H9 (cell line): ENCODE measurements at regions not wholly inside any gene's neighbourhood (a gene's known extent, or its start where the extent isn't known, plus 50 kb on each side); places are given as distances from the start of the nearest gene placed in this dataset.

Experiments
- DNase-seq: peaks from one replicate; pipeline ENCODE4 v3.0.0-alpha.2; 2017
- H2AFZ ChIP-seq: one replicate; pipeline ENCODE4 v1.6.1; 2013; ENCODE audit warnings: mild to moderate bottlenecking, low read length, control low read depth, moderate library complexity
- H2AK5ac ChIP-seq: 2 replicates; pipeline ENCODE4 v1.6.1; 2013; ENCODE audit warnings: low read length, control low read depth, mixed read lengths; ENCODE audit not compliant: insufficient read length
- H2BK120ac ChIP-seq: one replicate; pipeline ENCODE4 v1.6.1; 2013; ENCODE audit warnings: low read depth, mild to moderate bottlenecking, low read length, control low read depth, inconsistent platforms; ENCODE audit not compliant: poor library complexity, severe bottlenecking
- H2BK12ac ChIP-seq: 2 replicates; pipeline ENCODE4 v1.6.1; 2013; ENCODE audit warnings: low read length, control low read depth, mixed read lengths, low read depth; ENCODE audit not compliant: insufficient read length
- H2BK15ac ChIP-seq: 2 replicates; pipeline ENCODE4 v1.6.1; 2013; ENCODE audit warnings: low read depth, low read length, control low read depth
- H2BK20ac ChIP-seq: one replicate; pipeline ENCODE4 v1.6.1; 2013; ENCODE audit warnings: low read depth, mild to moderate bottlenecking, low read length, control low read depth, inconsistent platforms; ENCODE audit not compliant: poor library complexity, severe bottlenecking
- H2BK5ac ChIP-seq: 2 replicates; pipeline ENCODE4 v1.6.1; 2013; ENCODE audit warnings: low read length, control low read depth, mixed read lengths; ENCODE audit not compliant: insufficient read length
- H3K14ac ChIP-seq: 2 replicates; pipeline ENCODE4 v1.6.1; 2013; ENCODE audit warnings: low read length, control low read depth; ENCODE audit not compliant: insufficient read depth
- H3K18ac ChIP-seq: 2 replicates; pipeline ENCODE4 v1.6.1; 2013; ENCODE audit warnings: low read depth, mild to moderate bottlenecking, mixed read lengths, low read length, control low read depth; ENCODE audit not compliant: insufficient read length
- H3K23ac ChIP-seq: 2 replicates; pipeline ENCODE4 v1.6.1; 2013; ENCODE audit warnings: low read length, control low read depth, mixed read lengths, low read depth; ENCODE audit not compliant: insufficient read length
- H3K23me2 ChIP-seq: 2 replicates; pipeline ENCODE4 v1.6.1; 2013; ENCODE audit warnings: low read depth, mild to moderate bottlenecking, mixed read lengths, low read length, control low read depth; ENCODE audit not compliant: insufficient read length, poor library complexity, severe bottlenecking
- H3K27ac ChIP-seq: 2 replicates; pipeline ENCODE4 v1.5.1; 2013; ENCODE audit warnings: low read length, control low read depth, mixed read lengths, low read depth; ENCODE audit not compliant: insufficient read length
- H3K27me3 ChIP-seq: 2 replicates; pipeline ENCODE4 v1.6.1; 2013; ENCODE audit warnings: low read length, control low read depth, inconsistent platforms; ENCODE audit not compliant: insufficient read depth
- H3K4ac ChIP-seq: 2 replicates; pipeline ENCODE4 v1.6.1; 2013; ENCODE audit warnings: low read depth, mild to moderate bottlenecking, control low read depth, inconsistent platforms, low read length, moderate library complexity
- H3K4me1 ChIP-seq: 2 replicates; pipeline ENCODE4 v1.6.1; 2013; ENCODE audit warnings: low read length, control low read depth, inconsistent platforms; ENCODE audit not compliant: insufficient read depth
- H3K4me2 ChIP-seq: 2 replicates; pipeline ENCODE4 v1.6.1; 2013; ENCODE audit warnings: low read length, control low read depth, mixed read lengths; ENCODE audit not compliant: insufficient read length, insufficient read depth
- H3K56ac ChIP-seq: 2 replicates; pipeline ENCODE4 v1.6.1; 2013; ENCODE audit warnings: low read depth, mild to moderate bottlenecking, mixed read lengths, low read length, control low read depth; ENCODE audit not compliant: insufficient read length
- H3K79me1 ChIP-seq: 2 replicates; pipeline ENCODE4 v1.6.1; 2013; ENCODE audit warnings: low read depth, mild to moderate bottlenecking, moderate library complexity, low read length, control low read depth, inconsistent platforms; ENCODE audit not compliant: insufficient read depth, poor library complexity, severe bottlenecking
- H3K79me2 ChIP-seq: 2 replicates; pipeline ENCODE4 v1.6.1; 2013; ENCODE audit warnings: low read length, control low read depth, inconsistent platforms; ENCODE audit not compliant: insufficient read depth
- H3K9ac ChIP-seq: 2 replicates; pipeline ENCODE4 v1.6.1; 2013; ENCODE audit warnings: low read length, control low read depth, mixed read lengths; ENCODE audit not compliant: insufficient read length; ENCODE audit errors: extremely low read depth
- H3K9me3 ChIP-seq: one replicate; pipeline ENCODE4 v1.6.1; 2013; ENCODE audit warnings: low read depth, low read length, inconsistent platforms; ENCODE audit not compliant: control insufficient read depth
- H3T11ph ChIP-seq: one replicate; pipeline ENCODE4 v1.6.1; 2013; ENCODE audit warnings: mild to moderate bottlenecking, low read length, control low read depth, inconsistent platforms
- H4K20me1 ChIP-seq: one replicate; pipeline ENCODE4 v1.6.1; 2013; ENCODE audit not compliant: control insufficient read depth, insufficient read length, insufficient read depth
- H4K5ac ChIP-seq: 2 replicates; pipeline ENCODE4 v1.6.1; 2013; ENCODE audit warnings: low read depth, mild to moderate bottlenecking, mixed read lengths, low read length, control low read depth; ENCODE audit not compliant: insufficient read length
- H4K8ac ChIP-seq: replicated peaks from 2 replicates; pipeline ENCODE4 v1.6.1; 2013; ENCODE audit warnings: low read length, control low read depth, mixed read lengths, low read depth; ENCODE audit not compliant: insufficient read length
- H4K91ac ChIP-seq: 2 replicates; pipeline ENCODE4 v1.6.1; 2013; ENCODE audit warnings: low read depth, mild to moderate bottlenecking, moderate library complexity, mixed read lengths, low read length, control low read depth; ENCODE audit not compliant: insufficient read length
- H3K27ac Mint-ChIP-seq, 3 experiments: 2 replicates in 2 of 3; 3 replicates in 1 of 3; pipeline ENCODE4 v1.8.0; 2020 to 2021; ENCODE audit warnings: mixed read lengths in 3 of 3, mild to moderate bottlenecking in 1 of 3, moderate library complexity in 1 of 3
- H3K27me3 Mint-ChIP-seq: 2 replicates; pipeline ENCODE4 v1.8.0; 2021; ENCODE audit warnings: low read depth, mild to moderate bottlenecking, moderate library complexity, mixed read lengths
- H3K36me3 Mint-ChIP-seq, 3 experiments: 2 replicates in 2 of 3; 3 replicates in 1 of 3; pipeline ENCODE4 v1.8.0; 2020 to 2021; ENCODE audit warnings: low read depth in 3 of 3, mixed read lengths in 3 of 3; ENCODE audit not compliant: insufficient read depth in 1 of 3
- H3K4me1 Mint-ChIP-seq, 2 experiments: 2 replicates each; pipeline ENCODE4 v1.8.0; 2020; ENCODE audit warnings: mixed read lengths in 2 of 2
- H3K4me3 Mint-ChIP-seq, 2 experiments: 2 replicates in 1 of 2; 3 replicates in 1 of 2; pipeline ENCODE4 v1.8.0; 2020 to 2021; ENCODE audit warnings: mild to moderate bottlenecking in 2 of 2, mixed read lengths in 2 of 2, moderate library complexity in 1 of 2
- H3K9me3 Mint-ChIP-seq, 2 experiments: 2 replicates in 1 of 2; 3 replicates in 1 of 2; pipeline ENCODE4 v1.8.0; 2020; ENCODE audit warnings: mild to moderate bottlenecking in 2 of 2, mixed read lengths in 2 of 2, moderate library complexity in 1 of 2
- WGBS: extraction: QIAGEN DNeasy Blood & Tissue Kit; methylation state at CpG from one replicate; pipeline ENCODE4 v1.1.7; 2013; ENCODE audit warnings: missing lambda C conversion rate, low lambda C conversion rate, mixed read lengths; ENCODE audit not compliant: insufficient read length; ENCODE audit errors: extremely low coverage; 5-methylcytosine and 5-hydroxymethylcytosine counted together
- TF ChIP-seq, protein P1 (sequence below): fragments of 200-600 bp; sonication (generic); conservative IDR thresholded peaks from 3 replicates; pipeline ENCODE4 v1.8.0; 2021; ENCODE audit warnings: antibody characterized with exemption, mild to moderate bottlenecking

DNA sequence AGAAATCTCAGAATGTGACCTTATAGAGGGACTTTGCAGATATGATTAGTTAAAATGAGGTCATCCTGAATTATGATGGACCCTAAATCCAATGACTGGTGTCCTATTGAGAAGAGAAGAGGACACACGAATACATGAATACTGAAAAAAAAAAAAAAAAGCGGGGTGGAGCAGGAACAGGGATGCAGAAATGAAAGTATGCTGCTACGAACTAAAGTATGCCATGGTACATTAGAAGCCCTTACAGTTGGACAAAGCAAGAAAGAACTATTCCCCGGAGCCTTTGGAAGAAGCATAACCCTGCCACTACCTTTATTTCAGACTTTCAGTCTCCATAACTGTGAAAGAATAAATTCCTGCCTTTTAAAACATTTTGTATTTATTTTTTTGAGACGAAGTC lies 557.9 kb upstream of the NCAM2 start:
- Histone ChIP-seq H3K27ac (no peak overlapping the region), H3K14ac (no peak overlapping the region)

More for the DNA sequence above, 557.9 kb upstream of the NCAM2 start:
- Histone ChIP-seq H3K23ac (no peak overlapping the region), H2BK15ac (no peak overlapping the region), H2BK20ac (no peak overlapping the region), H4K8ac (no peak overlapping the region), H2AFZ (no peak overlapping the region), H3K4me1 (no peaks in the 10 kb centered on the region), H3K79me1 (no peaks in the 10 kb centered on the region), H3K4ac (no peak overlapping the region), H3K56ac (no peak overlapping the region), H3K4me2 (no peak overlapping the region), H3K9ac (no peak overlapping the region), H3T11ph (no peak overlapping the region), H2BK5ac (no peak overlapping the region), H2BK120ac (no peak overlapping the region), H2BK12ac (no peak overlapping the region), H3K9me3 (no peaks in the 10 kb centered on the region), H4K5ac (no peak overlapping the region), H3K18ac (no peak overlapping the region), H4K20me1 (no peaks in the 10 kb centered on the region), H4K91ac (no peak overlapping the region), H3K23me2 (no peaks in the 10 kb centered on the region), H3K79me2 (no peaks in the 10 kb centered on the region), H3K27me3 (no peaks in the 10 kb centered on the region), H2AK5ac (no peak overlapping the region)
- TF ChIP-seq, protein P1, sequence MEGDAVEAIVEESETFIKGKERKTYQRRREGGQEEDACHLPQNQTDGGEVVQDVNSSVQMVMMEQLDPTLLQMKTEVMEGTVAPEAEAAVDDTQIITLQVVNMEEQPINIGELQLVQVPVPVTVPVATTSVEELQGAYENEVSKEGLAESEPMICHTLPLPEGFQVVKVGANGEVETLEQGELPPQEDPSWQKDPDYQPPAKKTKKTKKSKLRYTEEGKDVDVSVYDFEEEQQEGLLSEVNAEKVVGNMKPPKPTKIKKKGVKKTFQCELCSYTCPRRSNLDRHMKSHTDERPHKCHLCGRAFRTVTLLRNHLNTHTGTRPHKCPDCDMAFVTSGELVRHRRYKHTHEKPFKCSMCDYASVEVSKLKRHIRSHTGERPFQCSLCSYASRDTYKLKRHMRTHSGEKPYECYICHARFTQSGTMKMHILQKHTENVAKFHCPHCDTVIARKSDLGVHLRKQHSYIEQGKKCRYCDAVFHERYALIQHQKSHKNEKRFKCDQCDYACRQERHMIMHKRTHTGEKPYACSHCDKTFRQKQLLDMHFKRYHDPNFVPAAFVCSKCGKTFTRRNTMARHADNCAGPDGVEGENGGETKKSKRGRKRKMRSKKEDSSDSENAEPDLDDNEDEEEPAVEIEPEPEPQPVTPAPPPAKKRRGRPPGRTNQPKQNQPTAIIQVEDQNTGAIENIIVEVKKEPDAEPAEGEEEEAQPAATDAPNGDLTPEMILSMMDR, result no peak
- Mint-ChIP-seq H3K27me3 (no peaks in the 10 kb centered on the region), H3K36me3 (peaks cover 0 to 8% (median 3%) of the 10 kb centered on the region in 3 experiments; a peak in 5 of 7 replicates), H3K27ac (no peak overlapping the region), H3K4me3 (no peak overlapping the region), H3K9me3 (peaks cover 0 to 2% of the 10 kb centered on the region in 2 experiments; a peak in 1 of 5 replicates), H3K4me1 (peaks cover 6% of the 10 kb centered on the region in 2 experiments; a peak in 3 of 4 replicates)
- no peak for DNase-seq
- no CpG with 5 or more reads among the region's 5 CpGs for WGBS
